WTC11 (cell line): ENCODE measurements at regions not wholly inside any gene's neighbourhood (a gene's known extent, or its start where the extent isn't known, plus 50 kb on each side); places are given as distances from the start of the nearest gene placed in this dataset.

Source experiments
- CTCF ChIP-seq: fragments of 200-600 bp; IDR thresholded peaks from 2 replicates; pipeline ENCODE4 v1.8.0; 2022; ENCODE audit warnings: antibody characterized with exemption
- SP1 ChIP-seq: sonication (generic); formaldehyde crosslinking; conservative IDR thresholded peaks from 2 replicates; pipeline ENCODE4 v1.8.1; 2022; ENCODE audit warnings: missing genetic modification reagents
- TEAD1 ChIP-seq: sonication (generic); formaldehyde crosslinking; IDR thresholded peaks from 2 replicates; pipeline ENCODE4 v1.8.0; 2022; ENCODE audit warnings: mild to moderate bottlenecking, missing genetic modification reagents
- TP53 ChIP-seq: sonication (generic); formaldehyde crosslinking; IDR thresholded peaks from 2 replicates; pipeline ENCODE4 v1.8.1; 2023; ENCODE audit warnings: mild to moderate bottlenecking, missing genetic modification reagents

- TF ChIP-seq CTCF (no peak), TEAD1 (CRISPR knock-in tag) (no peak), TP53 (CRISPR knock-in tag) (no peak), SP1 (CRISPR knock-in tag) (no peak)
Observed at GRCh38 chr7:118420888-118421287, 196.4 kb downstream of the ANKRD7 start.
